ENCODE measurements at regions not wholly inside any gene's neighbourhood (a gene's known extent, or its start where the extent isn't known, plus 50 kb on each side); places are given as distances from the start of the nearest gene placed in this dataset.
"Not testable (repeated sequence)": the region's sequence is repeated elsewhere in the genome, so short reads cannot be mapped to it uniquely, and the experiment has no call there.

- Histone ChIP-seq H3K9me3 (ENCODE audit: control insufficient read depth, low read depth, low read length) (no peaks in the 10 kb centered on the region), H4K91ac (ENCODE audit: insufficient read length, low read depth, low read length) (no peak overlapping the region), H2BK120ac (ENCODE audit: low read depth, low read length, poor library complexity, severe bottlenecking) (no peak overlapping the region), H3K14ac (ENCODE audit: insufficient read depth, low read length) (no peak overlapping the region), H3K56ac (ENCODE audit: insufficient read length, low read depth, low read length) (no peak overlapping the region), H2BK20ac (ENCODE audit: low read depth, low read length, poor library complexity, severe bottlenecking) (no peak overlapping the region), H4K5ac (ENCODE audit: insufficient read length, low read depth, low read length) (no peak overlapping the region), H3K23ac (ENCODE audit: insufficient read length, low read depth, low read length) (no peak overlapping the region), H2BK15ac (ENCODE audit: low read depth, low read length) (no peak overlapping the region), H4K20me1 (ENCODE audit: control insufficient read depth, insufficient read depth, insufficient read length) (no peaks in the 10 kb centered on the region), H2AFZ (ENCODE audit: low read length) (no peak overlapping the region), H3K18ac (ENCODE audit: insufficient read length, low read depth, low read length) (no peak overlapping the region), H3K79me2 (ENCODE audit: insufficient read depth, low read length) (no peaks in the 10 kb centered on the region), H2BK5ac (ENCODE audit: insufficient read length, low read length) (no peak overlapping the region), H2AK5ac (ENCODE audit: insufficient read length, low read length) (no peak overlapping the region), H3K4ac (ENCODE audit: low read depth, low read length) (no peak overlapping the region), H3K9ac (ENCODE audit: extremely low read depth, insufficient read length, low read length) (no peak overlapping the region), H2BK12ac (ENCODE audit: insufficient read length, low read depth, low read length) (no peak overlapping the region), H3K79me1 (ENCODE audit: insufficient read depth, low read depth, low read length, poor library complexity, severe bottlenecking) (no peaks in the 10 kb centered on the region), H3K4me1 (ENCODE audit: insufficient read depth, low read length) (no peaks in the 10 kb centered on the region), H4K8ac (replicated peaks; ENCODE audit: insufficient read length, low read depth, low read length) (no peak overlapping the region), H3K4me2 (ENCODE audit: insufficient read depth, insufficient read length, low read length) (no peak overlapping the region), H3T11ph (ENCODE audit: low read length) (no peak overlapping the region), H3K23me2 (ENCODE audit: insufficient read length, low read depth, low read length, poor library complexity, severe bottlenecking) (no peaks in the 10 kb centered on the region), H3K27ac (ENCODE audit: insufficient read length, low read depth, low read length) (no peak overlapping the region), H3K27me3 (ENCODE audit: insufficient read depth, low read length) (no peaks in the 10 kb centered on the region)
- Mint-ChIP-seq H3K36me3 (ENCODE audit: insufficient read depth in 1 of 3, low read depth in 3 of 3) (no peaks in the 10 kb centered on the region), H3K4me3 (no peak overlapping the region), H3K9me3 (peaks cover 7 to 11% of the 10 kb centered on the region in 2 experiments; a peak in 4 of 5 replicates), H3K4me1 (no peaks in the 10 kb centered on the region), H3K27me3 (ENCODE audit: low read depth) (no peaks in the 10 kb centered on the region), H3K27ac (0 out of 7 replicates have a peak overlapping the region, but pooled peaks of 1 of the 3 experiments have one; percentile 31)
- no CpG with 5 or more reads among the region's 3 CpGs for WGBS (ENCODE audit: extremely low coverage, insufficient read length, low lambda C conversion rate)
- no peak for DNase-seq
- TF ChIP-seq CTCF (conservative IDR thresholded peaks at IDR 0.05): no peak
These were observed 171.3 kb upstream of the NT5E start for GRCh38 chr6:85278466-85279035.

- no CpG with 5 or more reads among the region's 1 CpG for WGBS (ENCODE audit: extremely low coverage, insufficient read length, low lambda C conversion rate)
These were observed 173.9 kb upstream of the NT5E start for GRCh38 chr6:85276026-85276425.

More at GRCh38 chr6:85276026-85276425, 173.9 kb upstream of the NT5E start:
- H3K79me2 ChIP-seq (ENCODE audit: insufficient read depth, low read length); H4K20me1 ChIP-seq (ENCODE audit: control insufficient read depth, insufficient read depth, insufficient read length); H3K14ac ChIP-seq (ENCODE audit: insufficient read depth, low read length); H3K27me3 Mint-ChIP-seq (ENCODE audit: low read depth); H4K91ac ChIP-seq (ENCODE audit: insufficient read length, low read depth, low read length); H3K4ac ChIP-seq (ENCODE audit: low read depth, low read length); H3K9ac ChIP-seq (ENCODE audit: extremely low read depth, insufficient read length, low read length); H3K36me3 Mint-ChIP-seq (ENCODE audit: insufficient read depth in 1 of 3, low read depth in 3 of 3); H2BK12ac ChIP-seq (ENCODE audit: insufficient read length, low read depth, low read length); H2BK5ac ChIP-seq (ENCODE audit: insufficient read length, low read length); H4K5ac ChIP-seq (ENCODE audit: insufficient read length, low read depth, low read length); H3K23ac ChIP-seq (ENCODE audit: insufficient read length, low read depth, low read length); H2BK20ac ChIP-seq (ENCODE audit: low read depth, low read length, poor library complexity, severe bottlenecking); H3K27me3 ChIP-seq (ENCODE audit: insufficient read depth, low read length); H2AFZ ChIP-seq (ENCODE audit: low read length); H3K27ac Mint-ChIP-seq; H3K4me1 ChIP-seq (ENCODE audit: insufficient read depth, low read length); H3K4me2 ChIP-seq (ENCODE audit: insufficient read depth, insufficient read length, low read length); H3K27ac ChIP-seq (ENCODE audit: insufficient read length, low read depth, low read length); H2BK15ac ChIP-seq (ENCODE audit: low read depth, low read length); H3K56ac ChIP-seq (ENCODE audit: insufficient read length, low read depth, low read length); H3K23me2 ChIP-seq (ENCODE audit: insufficient read length, low read depth, low read length, poor library complexity, severe bottlenecking); H3K18ac ChIP-seq (ENCODE audit: insufficient read length, low read depth, low read length); H3K9me3 ChIP-seq (ENCODE audit: control insufficient read depth, low read depth, low read length); DNase-seq; H3K79me1 ChIP-seq (ENCODE audit: insufficient read depth, low read depth, low read length, poor library complexity, severe bottlenecking); H3K4me3 Mint-ChIP-seq; H3T11ph ChIP-seq (ENCODE audit: low read length); H3K4me1 Mint-ChIP-seq; H2BK120ac ChIP-seq (ENCODE audit: low read depth, low read length, poor library complexity, severe bottlenecking); H4K8ac ChIP-seq (replicated peaks; ENCODE audit: insufficient read length, low read depth, low read length); H2AK5ac ChIP-seq (ENCODE audit: insufficient read length, low read length): not testable (repeated sequence)
- H3K9me3 Mint-ChIP-seq: peaks cover 7 to 11% of the 10 kb centered on the region in 2 experiments; a peak in 4 of 5 replicates

All from H9 (cell line).